ENCODE measurements at regions not wholly inside any gene's neighbourhood (a gene's known extent, or its start where the extent isn't known, plus 50 kb on each side); places are given as distances from the start of the nearest gene placed in this dataset.

- no peak for TF ChIP-seq CTCF (IDR thresholded peaks at IDR 0.05; ENCODE audit: borderline replicate concordance, extremely low read depth, low read length, poor library complexity, severe bottlenecking)
- no peak for TF ChIP-seq EZH2 (IDR thresholded peaks at IDR 0.05; ENCODE audit: borderline replicate concordance, low read depth, low read length, severe bottlenecking)
These were observed 503.1 kb upstream of the AUTS2 start for GRCh38 chr7:69095127-69095526.

Data from DND-41 (cell line).